HEK293 (cell line): ENCODE measurements at regions not wholly inside any gene's neighbourhood (a gene's known extent, or its start where the extent isn't known, plus 50 kb on each side); places are given as distances from the start of the nearest gene placed in this dataset.

ENCODE experiments used
- KLF16 ChIP-seq: fragments of 450-650 bp; formaldehyde crosslinking; IDR thresholded peaks from 2 replicates; pipeline ENCODE4 v1.5.1; 2017; ENCODE audit warnings: missing biosample characterization, missing genetic modification characterization
- ZFP3 ChIP-seq: fragments of 450-650 bp; formaldehyde crosslinking; IDR thresholded peaks from 2 replicates; pipeline ENCODE4 v1.5.1; 2016; ENCODE audit warnings: low read depth, missing biosample characterization, missing genetic modification characterization
- ZNF184 ChIP-seq: fragments of 450-650 bp; IDR thresholded peaks from 2 replicates; pipeline ENCODE4 v1.5.1; 2018; ENCODE audit warnings: missing biosample characterization, mild to moderate bottlenecking, missing genetic modification characterization
- ZNF292 ChIP-seq: fragments of 450-650 bp; formaldehyde crosslinking; IDR thresholded peaks from 2 replicates; pipeline ENCODE4 v1.5.1; 2016; ENCODE audit warnings: low read depth, missing biosample characterization, missing genetic modification characterization, borderline replicate concordance
- ZNF423 ChIP-seq: fragments of 450-650 bp; formaldehyde crosslinking; IDR thresholded peaks from 2 replicates; pipeline ENCODE4 v1.5.1; 2016; ENCODE audit warnings: missing biosample characterization, missing genetic modification characterization
- TF ChIP-seq, protein P1 (sequence below): fragments of 450-650 bp; formaldehyde crosslinking; IDR thresholded peaks from 2 replicates; pipeline ENCODE4 v1.5.1; 2016; ENCODE audit warnings: missing biosample characterization, missing genetic modification characterization
- TF ChIP-seq, protein P2 (sequence below): fragments of 450-650 bp; formaldehyde crosslinking; IDR thresholded peaks from 2 replicates; pipeline ENCODE4 v1.5.1; 2016; ENCODE audit warnings: missing biosample characterization, missing genetic modification characterization, low read depth

DNA sequence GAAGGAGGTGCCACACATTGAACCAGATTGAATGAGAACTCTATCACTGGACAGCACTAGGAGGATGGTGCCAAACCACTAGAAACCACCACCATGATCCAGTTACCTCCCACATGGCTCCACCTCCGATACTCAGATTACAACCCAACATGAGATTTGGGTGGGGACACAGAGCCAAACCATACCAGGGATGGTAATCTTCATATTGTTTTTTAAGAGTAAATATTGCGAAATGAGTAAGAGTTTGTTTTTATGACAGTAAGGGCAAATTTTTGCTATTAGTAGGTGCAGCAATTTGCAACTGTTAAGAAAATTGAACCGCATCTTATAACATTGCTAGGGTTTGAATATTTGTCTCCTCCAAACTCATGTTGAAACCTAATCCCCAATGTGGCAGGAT, 891.5 kb downstream of the NLGN4X start:
- TF ChIP-seq KLF16 (tag by site-specific recombination) (no peak), ZFP3 (tag by site-specific recombination) (no peak), ZNF423 (no peak), ZNF184 (tag by site-specific recombination) (no peak), ZNF292 (no peak)
- TF ChIP-seq, protein P1, sequence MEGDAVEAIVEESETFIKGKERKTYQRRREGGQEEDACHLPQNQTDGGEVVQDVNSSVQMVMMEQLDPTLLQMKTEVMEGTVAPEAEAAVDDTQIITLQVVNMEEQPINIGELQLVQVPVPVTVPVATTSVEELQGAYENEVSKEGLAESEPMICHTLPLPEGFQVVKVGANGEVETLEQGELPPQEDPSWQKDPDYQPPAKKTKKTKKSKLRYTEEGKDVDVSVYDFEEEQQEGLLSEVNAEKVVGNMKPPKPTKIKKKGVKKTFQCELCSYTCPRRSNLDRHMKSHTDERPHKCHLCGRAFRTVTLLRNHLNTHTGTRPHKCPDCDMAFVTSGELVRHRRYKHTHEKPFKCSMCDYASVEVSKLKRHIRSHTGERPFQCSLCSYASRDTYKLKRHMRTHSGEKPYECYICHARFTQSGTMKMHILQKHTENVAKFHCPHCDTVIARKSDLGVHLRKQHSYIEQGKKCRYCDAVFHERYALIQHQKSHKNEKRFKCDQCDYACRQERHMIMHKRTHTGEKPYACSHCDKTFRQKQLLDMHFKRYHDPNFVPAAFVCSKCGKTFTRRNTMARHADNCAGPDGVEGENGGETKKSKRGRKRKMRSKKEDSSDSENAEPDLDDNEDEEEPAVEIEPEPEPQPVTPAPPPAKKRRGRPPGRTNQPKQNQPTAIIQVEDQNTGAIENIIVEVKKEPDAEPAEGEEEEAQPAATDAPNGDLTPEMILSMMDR (tag by site-specific recombination) = no peak
- TF ChIP-seq, protein P2, sequence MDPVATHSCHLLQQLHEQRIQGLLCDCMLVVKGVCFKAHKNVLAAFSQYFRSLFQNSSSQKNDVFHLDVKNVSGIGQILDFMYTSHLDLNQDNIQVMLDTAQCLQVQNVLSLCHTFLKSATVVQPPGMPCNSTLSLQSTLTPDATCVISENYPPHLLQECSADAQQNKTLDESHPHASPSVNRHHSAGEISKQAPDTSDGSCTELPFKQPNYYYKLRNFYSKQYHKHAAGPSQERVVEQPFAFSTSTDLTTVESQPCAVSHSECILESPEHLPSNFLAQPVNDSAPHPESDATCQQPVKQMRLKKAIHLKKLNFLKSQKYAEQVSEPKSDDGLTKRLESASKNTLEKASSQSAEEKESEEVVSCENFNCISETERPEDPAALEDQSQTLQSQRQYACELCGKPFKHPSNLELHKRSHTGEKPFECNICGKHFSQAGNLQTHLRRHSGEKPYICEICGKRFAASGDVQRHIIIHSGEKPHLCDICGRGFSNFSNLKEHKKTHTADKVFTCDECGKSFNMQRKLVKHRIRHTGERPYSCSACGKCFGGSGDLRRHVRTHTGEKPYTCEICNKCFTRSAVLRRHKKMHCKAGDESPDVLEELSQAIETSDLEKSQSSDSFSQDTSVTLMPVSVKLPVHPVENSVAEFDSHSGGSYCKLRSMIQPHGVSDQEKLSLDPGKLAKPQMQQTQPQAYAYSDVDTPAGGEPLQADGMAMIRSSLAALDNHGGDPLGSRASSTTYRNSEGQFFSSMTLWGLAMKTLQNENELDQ = no peak
